ENCODE measurements at regions not wholly inside any gene's neighbourhood (a gene's known extent, or its start where the extent isn't known, plus 50 kb on each side); places are given as distances from the start of the nearest gene placed in this dataset.

- H3K4me1 ChIP-seq (ENCODE audit: control insufficient read depth in 1 of 2, insufficient read depth in 2 of 2, low read length in 2 of 2): no peaks in the 10 kb centered on the region
- intact Hi-C loops (cut with micrococcal nuclease): no loop called here
- H3K79me2 ChIP-seq (ENCODE audit: insufficient read depth, low read length): no peaks in the 10 kb centered on the region
- H3K27ac ChIP-seq (ENCODE audit: low read depth, low read length): no peak overlapping the region
- ATAC-seq: no peak
- no peak overlapping the region for H3K9ac ChIP-seq (ENCODE audit: low read length)
- no peaks in the 10 kb centered on the region for H3K36me3 ChIP-seq (ENCODE audit: control insufficient read depth in 1 of 2, insufficient read depth in 2 of 2, low read length in 2 of 2)
- no peaks in the 10 kb centered on the region for H3K9me2 ChIP-seq (ENCODE audit: insufficient read depth)
- no peaks in the 10 kb centered on the region for H4K20me1 ChIP-seq (ENCODE audit: insufficient read depth)
- TF ChIP-seq ATF3 (IDR thresholded peaks at IDR 0.05) (no peak), MAX (IDR thresholded peaks at IDR 0.05) (no peak), TCF7L2 (IDR thresholded peaks at IDR 0.05; ENCODE audit: borderline replicate concordance, extremely low read depth, insufficient read depth, insufficient read length) (no peak), ZFX (IDR thresholded peaks at IDR 0.05) (no peak), EZH2 (IDR thresholded peaks at IDR 0.05) (no peak), ZBTB33 (IDR thresholded peaks at IDR 0.05; ENCODE audit: extremely low read depth, insufficient replicate concordance, low read length) (no peak), FOSL1 (IDR thresholded peaks at IDR 0.05; ENCODE audit: low read depth) (no peak), REST (IDR thresholded peaks at IDR 0.05; ENCODE audit: low read depth) (no peak), JUND (IDR thresholded peaks at IDR 0.05) (no peak), ELF1 (IDR thresholded peaks at IDR 0.05; ENCODE audit: borderline replicate concordance, low read depth) (no peak), EGR1 (IDR thresholded peaks at IDR 0.05; ENCODE audit: low read depth) (no peak), CTCF (IDR thresholded peaks at IDR 0.05 in 2 of 3, conservative IDR thresholded peaks at IDR 0.05 in 1 of 3; ENCODE audit: borderline replicate concordance in 1 of 3, insufficient read depth in 1 of 3, low read depth in 2 of 3, low read length in 2 of 3) (no peak)
- no peak overlapping the region for H3K4me2 ChIP-seq (ENCODE audit: low read length)
- H2AFZ ChIP-seq (ENCODE audit: low read depth, low read length, poor library complexity, severe bottlenecking): no peak overlapping the region
- H3K27me3 ChIP-seq (ENCODE audit: insufficient read depth, low read length): peaks cover 7% of the 10 kb centered on the region; the same call in 1 of the 2 replicates
- ChIA-PET RAD21 (ENCODE audit: low non-redundant PET in 1 of 2, low total read pairs in 2 of 2, uncharacterized antibody in 2 of 2, unreplicated experiment in 2 of 2) (interaction anchor here in 1 of 2 experiments (0.6 to 0.7 kb wide), 2 partner anchors 38 to 644 kb away, joined by 4 read pairs; no protein-coding TSS in a partner anchor), CTCF (no interaction called here), POLR2A (no interaction called here)
- no peak overlapping the region for H3K4me3 ChIP-seq (replicated peaks in 1 of 2; ENCODE audit: low read depth in 1 of 2, low read length in 2 of 2)
- no peaks in the 10 kb centered on the region for H3K9me3 ChIP-seq (ENCODE audit: control insufficient read depth in 1 of 2, insufficient read depth in 1 of 2, low read depth in 1 of 2, low read length in 2 of 2)
- no peak for DNase-seq (ENCODE audit: low read depth, low spot score)
- BruUV-seq (replicated peaks): no TSS peak
Observed at GRCh38 chr1:227451954-227452353, 111.4 kb upstream of the ZNF678 start.
